GM19324 (cell line): ENCODE measurements at regions not wholly inside any gene's neighbourhood (a gene's known extent, or its start where the extent isn't known, plus 50 kb on each side); places are given as distances from the start of the nearest gene placed in this dataset.

ENCODE experiments used
- ATAC-seq: cut with Tn5 transposase; IDR thresholded peaks from one replicate; pipeline ENCODE4 v1.9.1; 2021; ENCODE audit warnings: mild to moderate bottlenecking, moderate library complexity; ENCODE audit not compliant: unreplicated experiment, low FRiP score

- no peak for ATAC-seq
These were observed 541.9 kb upstream of the CELF2 start for GRCh38 chr10:10475812-10476211.

- ATAC-seq, result no peak
These were observed 539.8 kb upstream of the CELF2 start for GRCh38 chr10:10477844-10478243.

- ATAC-seq, result no peak
These were observed 538.2 kb upstream of the CELF2 start for GRCh38 chr10:10479465-10479864.

- no peak for ATAC-seq
These were observed 535.1 kb upstream of the CELF2 start for GRCh38 chr10:10482613-10483012.

GRCh38 chr10:10489076-10489475 lies 528.6 kb upstream of the CELF2 start:
- ATAC-seq, result no peak

GRCh38 chr10:10489805-10490571 lies 527.7 kb upstream of the CELF2 start:
- no peak for ATAC-seq

- ATAC-seq, result no peak
These were observed 527.1 kb upstream of the CELF2 start for GRCh38 chr10:10490581-10490980.

GRCh38 chr10:10492420-10492819 lies 525.3 kb upstream of the CELF2 start:
- ATAC-seq, result no peak

GRCh38 chr10:10493833-10494232 lies 523.8 kb upstream of the CELF2 start:
- ATAC-seq, result no peak

GRCh38 chr10:10497245-10497644 lies 520.4 kb upstream of the CELF2 start:
- ATAC-seq, result no peak

GRCh38 chr10:10498781-10499180 lies 518.9 kb upstream of the CELF2 start:
- no peak for ATAC-seq

- ATAC-seq, result no peak
These were observed 517.8 kb upstream of the CELF2 start for GRCh38 chr10:10499839-10500238.

GRCh38 chr10:10500937-10501336 lies 516.7 kb upstream of the CELF2 start:
- ATAC-seq, result no peak

GRCh38 chr10:10503772-10504171 lies 513.9 kb upstream of the CELF2 start:
- no peak for ATAC-seq

- ATAC-seq, result no peak
These were observed 509.5 kb upstream of the CELF2 start for GRCh38 chr10:10508211-10508610.

- ATAC-seq, result no peak
These were observed 507.5 kb upstream of the CELF2 start for GRCh38 chr10:10510179-10510578.

- no peak for ATAC-seq
These were observed 504.6 kb upstream of the CELF2 start for GRCh38 chr10:10513067-10513466.

GRCh38 chr10:10513898-10514297 lies 503.8 kb upstream of the CELF2 start:
- no peak for ATAC-seq

GRCh38 chr10:10514797-10515196 lies 502.9 kb upstream of the CELF2 start:
- no peak for ATAC-seq

- no peak for ATAC-seq
These were observed 502.0 kb upstream of the CELF2 start for GRCh38 chr10:10515479-10516204.

- ATAC-seq, result no peak
These were observed 501.1 kb upstream of the CELF2 start for GRCh38 chr10:10516346-10517130.
